ENCODE measurements at regions not wholly inside any gene's neighbourhood (a gene's known extent, or its start where the extent isn't known, plus 50 kb on each side); places are given as distances from the start of the nearest gene placed in this dataset.

DNA sequence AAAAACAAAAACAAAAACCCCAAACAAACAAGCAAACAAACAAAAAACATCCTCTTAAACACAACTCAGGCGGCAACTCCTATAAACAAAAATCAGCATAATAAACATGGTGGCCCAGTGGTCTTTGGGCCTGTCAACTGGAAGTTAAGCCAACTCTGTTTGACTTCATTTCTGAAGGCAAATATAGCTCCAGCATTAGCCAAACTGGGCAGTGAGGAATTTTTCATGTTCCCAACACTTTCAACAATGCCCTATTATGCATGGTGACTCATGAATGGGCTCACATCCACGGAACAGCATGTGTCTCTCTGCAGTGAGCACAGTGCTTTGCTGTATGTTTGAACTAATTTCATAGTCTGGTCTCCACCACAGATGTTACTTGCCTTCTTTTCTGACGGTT lies 143.9 kb upstream of the STC2 start:
- no peak for TF ChIP-seq CTCF (IDR thresholded peaks at IDR 0.05)
- no peak for TF ChIP-seq POLR2A (IDR thresholded peaks at IDR 0.05)
